A673 (cell line): ENCODE measurements at regions not wholly inside any gene's neighbourhood (a gene's known extent, or its start where the extent isn't known, plus 50 kb on each side); places are given as distances from the start of the nearest gene placed in this dataset.

ENCODE experiments used
- EZH2 ChIP-seq: fragments of 200-600 bp; sonication (generic); IDR thresholded peaks from 2 replicates; pipeline ENCODE4 v1.6.1; 2017; ENCODE audit warnings: borderline replicate concordance, low read depth, mild to moderate bottlenecking, mixed read lengths, antibody characterized with exemption, low read length; ENCODE audit not compliant: poor library complexity, severe bottlenecking
- TF ChIP-seq, protein P1 (sequence below): fragments of 300-800, 200-600 bp; sonication (generic); conservative IDR thresholded peaks from 2 replicates; pipeline ENCODE4 v1.5.1; 2017; ENCODE audit warnings: low read depth, mild to moderate bottlenecking, antibody characterized with exemption, low read length, moderate library complexity, mixed read lengths

DNA sequence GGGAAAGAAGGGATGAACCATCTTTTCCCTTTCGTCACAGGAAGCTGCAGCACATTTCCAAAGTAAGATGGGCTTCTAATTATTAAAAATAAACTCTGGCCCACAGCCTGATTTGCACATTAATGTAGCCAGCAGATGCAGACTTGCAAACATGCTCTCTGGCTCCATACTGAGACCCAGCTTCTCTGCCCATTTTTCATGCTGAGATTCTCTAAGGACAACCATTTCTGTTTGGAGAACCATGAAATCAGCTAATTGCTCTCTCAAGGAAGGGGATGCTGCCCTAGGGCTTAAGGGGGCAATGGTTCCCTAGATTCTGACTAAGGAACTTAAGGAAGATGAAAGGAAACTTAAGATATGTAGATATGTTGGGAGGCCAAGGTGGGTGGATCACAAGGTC lies 63.0 kb upstream of the CES5A start:
- TF ChIP-seq, protein P1, sequence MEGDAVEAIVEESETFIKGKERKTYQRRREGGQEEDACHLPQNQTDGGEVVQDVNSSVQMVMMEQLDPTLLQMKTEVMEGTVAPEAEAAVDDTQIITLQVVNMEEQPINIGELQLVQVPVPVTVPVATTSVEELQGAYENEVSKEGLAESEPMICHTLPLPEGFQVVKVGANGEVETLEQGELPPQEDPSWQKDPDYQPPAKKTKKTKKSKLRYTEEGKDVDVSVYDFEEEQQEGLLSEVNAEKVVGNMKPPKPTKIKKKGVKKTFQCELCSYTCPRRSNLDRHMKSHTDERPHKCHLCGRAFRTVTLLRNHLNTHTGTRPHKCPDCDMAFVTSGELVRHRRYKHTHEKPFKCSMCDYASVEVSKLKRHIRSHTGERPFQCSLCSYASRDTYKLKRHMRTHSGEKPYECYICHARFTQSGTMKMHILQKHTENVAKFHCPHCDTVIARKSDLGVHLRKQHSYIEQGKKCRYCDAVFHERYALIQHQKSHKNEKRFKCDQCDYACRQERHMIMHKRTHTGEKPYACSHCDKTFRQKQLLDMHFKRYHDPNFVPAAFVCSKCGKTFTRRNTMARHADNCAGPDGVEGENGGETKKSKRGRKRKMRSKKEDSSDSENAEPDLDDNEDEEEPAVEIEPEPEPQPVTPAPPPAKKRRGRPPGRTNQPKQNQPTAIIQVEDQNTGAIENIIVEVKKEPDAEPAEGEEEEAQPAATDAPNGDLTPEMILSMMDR = no peak
- TF ChIP-seq EZH2 = no peak
